Stimulated activated CD8-positive, alpha-beta memory T cell treated with anti-CD3 and anti-CD28 coated beads, Interleukin-12 subunit alpha, Interleukin-12 subunit beta, amount 100 ng/mL, for 4 hours (primary cell): ENCODE measurements at regions not wholly inside any gene's neighbourhood (a gene's known extent, or its start where the extent isn't known, plus 50 kb on each side); places are given as distances from the start of the nearest gene placed in this dataset.

Experiments
- DNase-seq: peaks from one replicate; pipeline ENCODE4 v3.0.0-alpha.2; 2020; ENCODE audit warnings: low read depth

GRCh38 chr5:158368686-158369085, 509.7 kb upstream of the CLINT1 start:
- no peak for DNase-seq

- no peak for DNase-seq
Measured at GRCh38 chr5:158364367-158364766, 505.4 kb upstream of the CLINT1 start.

GRCh38 chr5:158354958-158355357, 496.0 kb upstream of the CLINT1 start:
- no peak for DNase-seq

- DNase-seq, result no peak
Measured at GRCh38 chr5:158351485-158352125, 492.7 kb upstream of the CLINT1 start.

- DNase-seq, result no peak
Measured at GRCh38 chr5:158349987-158350386, 491.0 kb upstream of the CLINT1 start.

- no peak for DNase-seq
Measured at GRCh38 chr5:158344376-158344775, 485.4 kb upstream of the CLINT1 start.

- no peak for DNase-seq
Measured at GRCh38 chr5:158340608-158341007, 481.7 kb upstream of the CLINT1 start.

GRCh38 chr5:158326256-158326655, 467.3 kb upstream of the CLINT1 start:
- DNase-seq, result no peak

GRCh38 chr5:158324236-158324635, 465.3 kb upstream of the CLINT1 start:
- no peak for DNase-seq

- DNase-seq, result no peak
Measured at GRCh38 chr5:158322620-158323019, 463.7 kb upstream of the CLINT1 start.

GRCh38 chr5:158320934-158321333, 462.0 kb upstream of the CLINT1 start:
- no peak for DNase-seq

- no peak for DNase-seq
Measured at GRCh38 chr5:158320178-158320674, 461.3 kb upstream of the CLINT1 start.

GRCh38 chr5:158317507-158317906, 458.6 kb upstream of the CLINT1 start:
- DNase-seq, result no peak

- no peak for DNase-seq
Measured at GRCh38 chr5:158313733-158314464, 455.0 kb upstream of the CLINT1 start.

- DNase-seq, result no peak
Measured at GRCh38 chr5:158313027-158313732, 454.2 kb upstream of the CLINT1 start.

GRCh38 chr5:158309088-158309807, 450.3 kb upstream of the CLINT1 start:
- DNase-seq, result no peak

- DNase-seq, result no peak
Measured at GRCh38 chr5:158308429-158309025, 449.6 kb upstream of the CLINT1 start.

GRCh38 chr5:158305861-158306260, 446.9 kb upstream of the CLINT1 start:
- DNase-seq, result no peak

- DNase-seq, result no peak
Measured at GRCh38 chr5:158304607-158305006, 445.7 kb upstream of the CLINT1 start.

GRCh38 chr5:158303883-158304282, 444.9 kb upstream of the CLINT1 start:
- no peak for DNase-seq

- DNase-seq, result no peak
Measured at GRCh38 chr5:158303275-158303674, 444.3 kb upstream of the CLINT1 start.

GRCh38 chr5:158302029-158302428, 443.1 kb upstream of the CLINT1 start:
- DNase-seq, result no peak
